ENCODE measurements at regions not wholly inside any gene's neighbourhood (a gene's known extent, or its start where the extent isn't known, plus 50 kb on each side); places are given as distances from the start of the nearest gene placed in this dataset.

DNA sequence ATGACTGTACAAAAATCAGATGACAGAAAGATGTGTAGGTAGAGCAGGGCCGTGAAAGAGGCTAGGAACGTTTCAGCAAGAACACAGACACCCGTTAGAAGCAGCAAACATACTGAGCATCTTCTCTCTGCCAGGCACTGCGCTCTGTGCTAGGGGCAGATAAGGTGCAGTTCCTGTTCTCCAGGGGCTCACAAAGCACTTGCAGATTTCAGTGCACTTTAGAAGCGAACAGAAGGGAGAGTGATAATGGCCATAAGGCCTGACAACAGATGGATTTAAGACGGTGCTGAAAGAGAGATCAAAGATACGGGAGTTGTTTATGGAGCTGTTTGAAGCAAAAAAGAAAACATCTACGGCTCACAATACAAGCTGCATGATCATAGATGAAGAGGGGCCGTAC is 200.3 kb upstream of the FOXD3 start:
- DNase-seq, result peak in 1 of 14 donors; percentile 1

DNA sequence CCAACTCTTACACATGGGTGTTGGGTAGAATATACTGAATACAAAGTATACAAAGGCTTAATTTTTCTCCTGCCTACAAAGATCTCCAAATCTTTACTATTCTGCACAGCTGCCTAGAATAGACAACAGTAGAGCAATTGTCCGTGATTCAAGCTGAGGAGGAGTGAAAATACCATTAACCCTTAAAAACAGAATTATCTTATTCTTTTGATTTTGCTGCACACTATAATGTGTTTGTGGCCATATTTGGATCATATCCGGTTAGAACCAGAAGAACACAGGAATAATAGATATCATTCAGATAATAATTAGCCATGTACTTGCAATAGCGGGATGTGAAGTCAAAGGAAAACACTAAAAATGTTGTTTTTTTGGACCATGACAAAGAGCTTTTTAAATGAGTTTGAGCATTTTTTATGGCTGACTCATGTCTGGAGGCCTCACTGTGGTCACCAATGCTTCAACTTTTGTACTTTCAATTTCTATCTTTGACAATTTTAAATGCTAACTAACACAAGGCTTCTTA is 197.6 kb upstream of the FOXD3 start:
- peak in 1 of 14 donors; percentile 8 for DNase-seq

DNA sequence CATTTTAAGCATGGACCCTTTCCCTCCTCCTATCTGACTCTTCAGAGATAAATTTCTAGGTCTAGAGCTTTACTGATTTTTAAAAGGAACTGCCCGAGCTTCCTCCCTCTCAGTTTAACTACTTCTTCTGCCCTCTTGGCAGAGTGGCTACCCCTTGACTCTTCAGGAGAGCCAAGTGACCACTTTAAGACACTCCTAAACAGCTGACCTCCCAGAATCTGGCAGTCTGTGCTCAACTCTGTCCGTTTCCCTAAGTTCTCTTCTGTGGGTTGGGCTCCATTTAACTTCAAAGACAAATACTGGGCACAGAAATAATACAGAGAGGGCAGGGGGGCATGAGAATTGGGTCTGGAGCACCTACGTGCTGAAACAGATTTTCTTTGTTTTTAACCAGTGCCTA is 196.3 kb upstream of the FOXD3 start:
- peak in 1 of 14 donors; percentile 9 for DNase-seq

DNA sequence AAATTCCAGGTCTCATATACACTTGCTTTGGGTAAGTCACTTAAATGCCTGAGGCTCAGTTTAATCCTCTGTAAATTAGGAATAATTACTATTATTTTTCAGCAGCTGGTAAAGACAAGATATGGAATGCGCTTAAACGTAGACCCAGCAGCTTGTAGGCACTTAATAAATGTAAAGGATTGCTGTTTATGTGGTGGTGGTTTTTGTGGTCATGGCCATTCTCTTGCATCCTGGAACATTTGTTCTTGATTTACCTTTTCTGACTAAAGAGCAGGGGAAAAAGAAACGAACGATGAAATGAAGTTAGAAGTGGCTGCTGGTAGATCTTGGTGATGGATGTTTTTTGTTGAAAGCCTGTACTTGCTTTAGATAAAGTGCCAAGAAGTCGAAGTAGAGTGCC is 195.0 kb upstream of the FOXD3 start:
- no peak for DNase-seq

DNA sequence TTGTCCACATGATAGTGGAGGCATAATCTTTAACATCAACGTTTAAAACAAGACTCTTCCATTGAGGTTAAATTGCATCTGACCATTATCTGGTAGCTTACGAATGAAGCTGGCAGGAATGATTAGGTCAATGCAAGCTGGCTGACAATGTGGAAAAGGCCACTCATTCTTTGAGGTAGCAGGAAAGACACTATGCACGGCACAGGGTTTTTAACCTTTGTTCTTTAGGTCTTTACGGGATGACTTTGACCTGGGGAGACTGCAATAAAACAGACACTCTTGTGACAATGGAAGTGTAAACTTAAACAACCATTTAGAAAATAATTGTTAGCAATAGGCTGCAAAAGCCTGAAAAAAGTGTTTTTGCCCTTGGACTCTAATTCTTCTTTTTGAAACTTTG is 193.8 kb upstream of the FOXD3 start:
- no peak for DNase-seq

DNA sequence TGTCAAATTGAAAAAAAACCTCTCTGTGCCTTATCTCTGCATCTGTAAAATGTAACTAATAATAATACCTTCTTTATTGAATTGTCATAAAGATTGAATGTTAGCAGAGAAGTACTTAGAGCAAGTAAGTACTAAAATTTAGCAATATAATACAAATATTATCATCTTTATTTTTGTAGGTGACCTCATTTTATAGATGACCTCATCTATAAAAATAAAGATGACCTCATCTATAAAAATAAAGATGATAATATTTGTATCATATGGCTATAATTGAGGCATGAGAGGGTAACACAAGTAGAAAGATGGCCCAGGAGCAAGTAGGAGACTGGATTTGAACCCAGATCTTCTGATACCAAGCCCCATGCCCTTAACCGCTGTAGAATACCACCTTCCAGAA is 193.2 kb upstream of the FOXD3 start:
- no peak for DNase-seq

DNA sequence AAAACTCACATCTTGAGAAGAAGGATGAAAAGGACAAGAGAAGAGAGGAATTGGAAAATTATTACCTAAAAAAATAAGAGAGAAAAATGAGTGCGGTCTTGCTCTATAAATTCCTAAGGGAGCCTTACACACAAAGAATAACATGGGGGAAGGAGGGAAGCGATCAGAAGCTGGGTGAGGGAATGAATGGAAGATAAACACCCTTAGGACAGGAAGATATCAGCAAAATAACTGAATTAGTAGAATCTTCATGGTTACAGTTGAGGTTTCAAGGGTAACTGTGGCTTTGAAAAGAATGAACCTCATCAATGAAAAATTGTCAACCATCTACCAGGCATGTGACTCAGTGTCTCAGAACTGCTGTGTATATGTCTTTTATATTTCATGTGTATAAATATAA is 192.5 kb upstream of the FOXD3 start:
- no peak for DNase-seq

DNA sequence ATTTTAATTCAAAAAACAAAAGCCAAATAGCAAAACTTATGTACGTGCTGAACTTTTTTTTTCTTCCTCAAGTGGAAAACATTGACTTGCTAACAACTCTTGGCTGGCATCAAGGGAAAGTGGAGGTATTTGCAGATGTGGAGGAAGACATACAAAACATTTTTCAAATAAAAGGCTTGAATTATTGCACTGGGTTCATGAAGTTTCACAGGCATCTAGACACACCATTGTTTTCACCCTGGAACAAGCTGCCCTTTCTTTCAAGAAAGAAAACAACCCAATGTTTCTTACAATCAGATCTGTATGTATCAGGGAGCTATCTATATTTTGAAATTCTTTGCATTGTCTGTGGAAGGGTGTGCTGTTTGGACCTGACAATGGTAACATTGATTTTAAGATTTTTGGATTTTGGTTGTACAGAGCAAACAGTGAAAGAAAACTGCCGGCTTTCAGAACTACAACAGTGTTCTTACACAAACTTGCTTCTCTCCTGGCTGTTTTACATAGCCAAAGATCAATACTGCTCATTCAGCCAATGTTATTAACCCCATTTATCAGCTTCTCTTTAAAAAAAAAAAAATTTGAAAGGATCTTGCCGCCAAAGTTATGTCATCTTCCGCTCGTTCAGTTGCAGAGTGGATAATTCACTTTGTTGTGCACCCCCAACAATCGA is 187.7 kb upstream of the FOXD3 start:
- peak in 1 of 14 donors; percentile 40 for DNase-seq

DNA sequence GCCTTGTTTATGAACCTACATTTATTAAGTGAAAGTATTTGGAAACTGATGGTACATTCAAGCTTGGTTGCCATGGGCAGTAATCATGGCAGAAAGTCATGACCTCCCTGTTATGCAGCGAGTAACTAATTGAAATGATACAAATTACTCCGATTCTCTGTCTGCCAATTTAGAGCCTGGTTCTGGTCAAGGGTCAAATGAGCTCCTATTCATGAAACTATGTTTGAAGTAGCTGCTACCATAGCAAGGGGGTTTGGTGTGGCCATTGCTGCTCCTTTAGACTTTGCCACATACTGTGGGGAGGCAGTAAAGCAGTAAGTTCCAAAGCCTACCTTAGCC is 187.2 kb upstream of the FOXD3 start:
- DNase-seq, result peak in 3 of 14 donors; percentile 5 to 26 (median 5)

DNA sequence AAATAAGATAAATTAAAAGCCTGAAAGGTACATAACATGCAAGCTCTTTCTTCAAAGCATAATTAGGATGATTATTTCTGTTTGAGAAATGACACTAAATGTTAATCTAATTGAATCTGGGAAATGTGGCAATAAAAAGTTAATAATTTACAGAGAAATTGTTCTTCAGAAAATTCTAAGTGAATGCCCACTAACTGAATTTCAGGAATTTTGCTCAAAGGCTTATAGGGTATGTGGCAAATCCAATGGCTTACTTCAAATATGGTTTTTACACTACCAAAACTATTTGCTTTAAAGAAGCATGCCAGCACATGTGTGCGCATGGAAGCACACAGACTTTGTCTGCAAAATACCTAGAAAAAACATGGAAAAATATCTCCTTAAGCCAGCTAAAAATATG is 186.6 kb upstream of the FOXD3 start:
- DNase-seq, result no peak

DNA sequence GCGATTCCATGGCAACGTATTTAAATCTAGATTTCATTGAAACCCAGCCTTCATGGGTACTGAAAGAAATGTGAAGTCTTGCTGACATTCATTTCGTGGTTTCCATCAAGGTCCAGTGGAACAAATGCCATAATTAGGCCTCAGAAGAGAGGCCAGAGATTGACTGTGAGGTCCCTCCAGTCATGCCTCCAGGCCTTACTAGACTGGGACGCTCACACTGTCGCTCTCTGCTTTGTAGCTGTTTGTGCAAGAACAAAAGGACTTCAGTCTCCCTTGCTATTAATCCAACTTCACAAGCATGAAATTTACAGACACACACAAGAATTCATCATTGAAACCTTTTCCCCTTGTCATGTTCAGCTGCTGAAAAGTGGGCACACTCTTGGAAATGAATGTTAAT is 180.4 kb upstream of the FOXD3 start:
- DNase-seq, result no peak

DNA sequence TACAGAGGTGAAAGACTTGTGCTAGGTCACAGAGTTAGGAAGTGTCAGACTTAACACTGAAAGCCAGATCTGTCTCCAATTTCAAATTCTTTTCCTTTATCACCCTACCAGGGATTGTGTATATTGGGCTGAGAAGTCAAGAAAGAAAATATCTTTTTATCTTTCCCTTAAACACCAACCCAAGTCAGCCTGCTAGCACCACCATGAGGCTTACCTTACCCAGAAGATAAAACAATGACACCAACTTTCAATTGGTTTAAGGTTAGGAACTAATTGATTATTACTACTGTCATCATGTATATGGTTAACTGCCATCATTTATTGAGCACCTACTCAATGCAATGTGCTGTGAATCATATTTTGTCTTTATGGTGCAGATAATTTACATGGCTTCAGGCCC is 178.9 kb upstream of the FOXD3 start:
- no peak for DNase-seq

DNA sequence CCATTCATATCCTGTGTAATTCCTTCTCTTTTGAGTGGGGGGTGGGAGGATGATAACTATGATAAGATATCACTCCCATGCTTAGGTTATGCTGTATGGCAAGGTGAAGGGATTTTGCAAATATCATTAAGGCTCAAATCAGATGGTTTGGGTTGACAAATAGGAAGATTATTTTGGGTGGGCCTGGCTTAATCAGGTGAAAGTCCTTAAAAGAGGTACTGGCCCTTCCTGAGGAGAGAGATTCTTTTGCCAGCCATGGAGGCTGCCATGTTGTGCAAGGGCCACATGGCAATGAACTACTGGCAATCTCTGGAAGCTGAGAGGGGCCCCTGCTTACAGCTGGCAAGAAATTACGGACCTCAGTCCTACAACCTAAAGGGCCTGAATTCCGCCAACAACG is 174.6 kb upstream of the FOXD3 start:
- no peak for DNase-seq

DNA sequence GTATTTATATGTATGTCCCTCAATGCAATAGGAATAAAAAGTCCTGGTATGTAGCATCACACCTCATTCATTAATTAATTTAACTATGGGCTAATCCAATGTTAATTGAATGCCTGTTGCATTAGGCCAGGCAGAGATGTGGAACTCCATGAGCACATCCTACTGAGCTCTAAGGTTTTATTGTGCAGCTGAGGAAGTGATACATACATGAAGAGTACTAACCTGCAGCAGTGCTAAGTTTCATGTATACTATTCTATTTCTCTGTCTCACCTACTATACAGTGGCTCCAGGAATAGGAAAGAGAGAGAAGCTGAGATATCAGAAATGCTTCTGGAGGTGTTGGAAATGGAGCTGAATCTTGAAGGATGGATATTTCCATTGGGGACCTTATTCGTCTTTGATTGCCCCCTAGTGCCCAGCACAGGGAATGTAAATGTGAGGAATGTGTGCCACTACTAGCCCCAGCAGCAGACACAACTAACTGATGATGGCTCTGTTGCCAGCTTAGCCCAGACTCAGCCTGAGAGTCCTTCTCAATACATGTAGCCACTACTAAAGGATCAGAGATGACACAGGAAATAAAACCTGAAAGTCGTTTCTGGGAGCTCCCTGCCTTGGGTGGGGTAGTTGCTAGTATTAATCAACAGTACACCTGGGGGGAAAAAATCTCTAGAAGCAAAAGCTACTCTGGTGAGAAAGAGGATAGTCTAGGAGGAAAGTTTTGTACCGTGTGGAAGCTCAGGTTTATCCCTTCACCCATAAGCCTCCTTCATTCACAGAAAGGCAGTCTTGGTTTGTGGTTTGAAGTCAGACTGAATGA is 173.3 kb upstream of the FOXD3 start:
- DNase-seq, result peak in 6 of 14 donors; percentile 7 to 39 (median 15)

DNA sequence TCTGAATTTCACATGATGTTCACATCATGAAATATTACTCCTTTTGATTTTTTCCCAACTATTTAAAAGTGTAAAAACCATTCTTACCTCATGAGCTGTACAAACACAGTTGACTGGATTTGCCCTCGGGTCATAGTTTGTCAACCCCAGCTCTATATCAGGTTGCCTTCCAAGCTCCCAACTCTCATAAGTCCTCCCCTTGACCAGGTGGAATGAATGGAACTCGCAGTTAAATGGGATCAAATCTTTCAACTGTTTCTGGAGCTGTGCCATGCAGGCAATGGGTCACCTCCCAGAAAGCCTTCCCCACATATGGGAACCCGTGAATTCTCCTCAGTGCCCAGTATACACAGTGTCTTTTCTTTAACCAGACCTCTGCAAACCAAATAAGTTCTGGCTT is 169.8 kb upstream of the FOXD3 start:
- DNase-seq, result no peak

DNA sequence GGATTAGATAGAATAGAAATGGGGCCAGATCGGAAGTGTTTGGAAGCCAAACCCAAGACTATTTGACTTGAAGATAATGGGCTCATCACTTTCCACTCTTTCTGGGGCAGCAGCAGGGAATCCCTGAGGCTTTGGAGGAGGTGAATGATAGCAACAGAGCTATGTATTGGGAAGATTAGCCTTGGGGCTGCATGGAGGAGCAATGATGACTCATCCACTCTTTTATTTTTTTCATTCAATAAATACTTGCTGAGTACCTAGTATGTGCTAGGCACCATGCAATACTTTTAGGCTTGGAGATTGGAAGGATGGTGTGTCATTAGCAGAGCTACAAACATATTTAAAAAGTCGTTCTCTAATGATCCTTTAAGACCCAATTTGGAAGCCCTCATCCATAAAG is 166.9 kb upstream of the FOXD3 start:
- DNase-seq, result no peak

DNA sequence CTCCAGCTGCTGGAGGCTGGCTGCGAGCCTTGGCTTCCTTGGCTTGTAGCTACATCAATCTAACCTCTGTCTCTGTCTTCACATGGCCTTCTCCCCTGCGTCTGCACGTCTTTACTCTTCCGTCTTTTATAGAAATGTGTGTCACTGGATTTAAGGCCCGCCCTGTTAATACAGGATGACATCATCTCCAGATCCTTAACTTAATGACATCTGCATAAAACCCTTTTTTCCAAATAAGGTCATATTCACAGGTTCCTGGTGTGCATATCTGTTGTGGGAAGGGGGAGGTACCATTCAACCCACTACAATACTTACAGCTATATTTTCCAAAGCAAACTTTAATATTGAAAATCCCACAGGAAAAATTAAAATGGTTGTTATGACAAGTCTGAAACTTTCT is 165.3 kb upstream of the FOXD3 start:
- DNase-seq, result no peak

DNA sequence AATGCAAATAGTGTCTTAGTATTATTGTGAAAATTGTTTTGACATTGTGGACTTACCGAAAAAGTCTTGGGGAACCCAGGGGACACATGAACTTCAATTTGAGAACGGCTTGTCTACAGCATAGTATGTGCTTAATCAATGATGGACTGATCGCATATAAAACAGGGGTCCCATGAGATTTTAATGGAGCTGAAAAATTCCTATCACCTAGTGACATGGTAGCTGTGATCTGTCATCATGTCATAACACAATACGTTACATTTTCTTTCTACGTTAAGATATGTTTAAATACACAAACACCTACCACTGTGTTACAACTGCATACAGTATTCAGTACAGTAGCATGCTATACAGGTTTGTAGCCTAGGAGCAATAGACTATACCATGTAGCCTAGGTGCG is 153.3 kb upstream of the FOXD3 start:
- no peak for DNase-seq

DNA sequence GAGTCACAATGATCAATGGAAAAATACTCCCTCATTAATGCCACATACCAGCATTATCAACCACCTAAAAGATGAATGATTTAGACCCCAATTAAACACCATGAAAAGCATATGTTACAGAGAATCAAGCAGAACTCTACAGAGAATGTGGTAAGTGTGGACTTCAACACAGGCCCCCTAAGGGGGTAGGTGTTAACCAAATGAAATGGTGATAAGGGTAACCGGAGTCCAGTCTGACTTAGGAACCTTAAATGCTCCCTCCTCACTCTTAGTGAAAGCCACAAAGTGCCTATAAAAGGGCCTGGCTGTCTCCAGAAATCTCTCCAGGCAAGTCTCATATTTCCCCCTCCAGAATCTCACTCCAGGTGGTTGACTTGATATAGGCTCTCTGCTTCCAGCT is 149.2 kb upstream of the FOXD3 start:
- no peak for DNase-seq

DNA sequence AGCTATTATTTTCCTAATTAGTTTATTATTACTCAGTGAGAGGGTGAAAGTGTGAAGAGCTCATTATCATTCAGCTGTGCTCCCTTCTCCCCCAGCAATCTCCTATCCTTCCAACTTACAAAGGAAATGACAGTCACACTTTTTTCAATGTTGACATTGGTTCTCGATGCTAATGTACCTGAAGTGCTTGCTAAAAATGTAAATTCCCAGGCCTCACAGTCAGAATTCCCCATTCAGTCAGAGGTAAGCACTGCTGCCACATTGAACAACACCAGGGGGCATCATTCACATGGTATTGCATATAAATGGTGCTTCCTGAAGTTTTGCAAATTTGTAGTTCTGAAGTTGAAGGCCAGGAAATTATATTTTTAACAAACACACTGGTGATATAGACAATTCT is 132.7 kb upstream of the FOXD3 start:
- no peak for DNase-seq

DNA sequence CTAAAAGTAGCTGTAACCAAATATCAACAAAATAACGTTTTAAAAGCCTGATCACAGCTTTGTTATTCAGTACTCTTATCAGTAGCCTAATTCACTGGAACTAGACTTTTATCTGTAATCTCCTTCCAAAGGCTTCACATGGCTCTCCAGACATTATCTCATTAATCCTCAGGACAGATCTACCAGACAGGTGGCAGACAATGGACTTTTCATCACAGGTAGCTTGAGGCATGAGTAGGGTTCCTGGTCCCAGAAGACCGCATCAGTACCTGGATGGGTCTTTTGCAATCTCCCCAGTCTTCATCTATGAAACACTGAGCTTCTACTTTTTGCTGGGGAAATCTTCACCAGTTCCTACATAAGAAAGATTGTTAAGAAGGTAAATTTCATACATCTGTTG is 132.2 kb upstream of the FOXD3 start:
- DNase-seq, result no peak

DNA sequence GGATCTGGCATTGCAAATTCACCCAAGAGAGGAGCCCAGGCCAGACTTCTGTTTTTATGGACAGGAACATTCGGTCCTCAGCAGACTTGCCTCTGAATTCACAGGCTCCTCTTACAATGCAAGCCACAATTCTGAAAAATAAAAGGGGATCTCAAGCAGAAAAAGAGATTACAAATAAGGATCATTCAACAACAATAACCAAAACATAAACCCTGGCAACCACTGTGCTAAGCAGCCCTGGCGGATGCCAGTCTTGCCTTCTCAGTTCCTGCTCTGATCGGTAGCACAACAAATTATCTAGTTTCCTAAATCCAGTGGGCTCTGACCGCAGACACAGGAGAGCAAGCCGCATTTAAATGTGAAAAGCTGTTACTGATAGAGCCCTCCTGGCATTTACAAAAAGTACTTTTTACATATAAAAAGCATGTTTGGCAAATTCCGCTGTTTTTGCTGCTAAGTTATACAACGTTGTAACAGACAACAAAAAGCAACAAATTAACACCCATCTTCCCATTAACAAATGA is 123.4 kb upstream of the FOXD3 start:
- peak in 5 of 14 donors; percentile 0 to 30 (median 4) for DNase-seq

DNA sequence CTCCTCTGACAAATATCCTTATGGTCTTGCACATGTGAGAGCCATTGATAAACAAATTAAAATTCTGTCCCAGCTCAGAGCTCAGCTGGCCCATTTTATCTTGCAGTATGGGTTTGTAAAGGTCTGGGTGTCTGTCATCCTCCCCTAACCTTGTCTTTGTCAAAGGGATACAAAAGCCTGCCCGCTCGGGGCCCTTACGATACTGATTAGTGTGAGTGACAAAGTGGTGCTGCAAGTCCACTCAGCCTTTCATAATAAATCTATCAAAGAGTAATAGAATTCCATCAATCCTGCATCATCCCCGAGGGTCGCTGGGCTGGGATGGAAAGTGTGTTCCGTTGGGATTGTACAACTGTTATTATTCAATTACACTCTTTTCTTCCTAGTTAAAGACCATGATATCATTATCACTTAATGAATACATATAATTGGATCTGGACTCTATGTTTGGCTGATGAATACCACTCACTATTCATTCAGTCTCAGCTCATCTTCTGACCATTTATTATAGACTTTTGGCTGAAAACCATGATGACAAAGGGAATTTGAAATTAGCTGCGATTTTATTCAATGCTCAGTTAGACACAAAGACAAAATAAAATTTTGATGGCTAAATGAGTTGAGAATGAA is 122.5 kb upstream of the FOXD3 start:
- no peak for DNase-seq

Measured in C1 segment of cervical spinal cord (tissue), 14 donors.